HCT116 (cell line): ENCODE measurements at regions not wholly inside any gene's neighbourhood (a gene's known extent, or its start where the extent isn't known, plus 50 kb on each side); places are given as distances from the start of the nearest gene placed in this dataset.

Experiments
- ATAC-seq: fragments of 200-7000 bp; cut with Tn5 transposase; 2 replicates; pipeline ENCODE4 v1.9.1; 2020; ENCODE audit warnings: mild to moderate bottlenecking, moderate library complexity
- BruUV-seq: library from RNA; stranded (reverse); fragments of 400-500 nt; replicated peaks from 2 replicates; lab custom pipeline; 2021; lab: Mats Ljungman, UMichigan
- CTCF ChIA-PET: fragments of 300-600 bp; sonication (Branson Sonifier 250); formaldehyde crosslinking; loops from one replicate; lab custom pipeline; 2021; ENCODE audit warnings: antibody characterized with exemption; lab: Charles Lee
- POLR2A ChIA-PET: fragments of 300-600, 350-600 bp; sonication (Branson Sonifier 250); formaldehyde crosslinking; loops from one replicate; lab custom pipeline; 2021; ENCODE audit warnings: antibody characterized with exemption; lab: Charles Lee
- RAD21 ChIA-PET, 2 experiments: fragments of 300-600 bp; sonication (Branson Sonifier 250); formaldehyde crosslinking; loops; one replicate each; lab custom pipeline; 2023; ENCODE audit warnings: low total read pairs in 2 of 2; ENCODE audit not compliant: uncharacterized antibody in 2 of 2, unreplicated experiment in 2 of 2, low non-redundant PET in 1 of 2; lab: Charles Lee
- DNase-seq: peaks from one replicate; pipeline ENCODE4 v3.0.0-alpha.2; 2010; ENCODE audit warnings: low read depth, low spot score
- H2AFZ ChIP-seq: fragments of 200-600 bp; shearing (Covaris generic), sonication (generic); 2 replicates; pipeline ENCODE4 v1.6.1; 2017; ENCODE audit warnings: low read depth, mixed run types, mixed read lengths, antibody characterized with exemption, low read length; ENCODE audit not compliant: poor library complexity, severe bottlenecking
- H3K27ac ChIP-seq: 2 replicates; pipeline ENCODE4 v1.5.1; 2012; ENCODE audit warnings: low read depth, low read length
- H3K27me3 ChIP-seq: fragments of 200-600 bp; sonication (generic); 2 replicates; pipeline ENCODE4 v1.6.1; 2016; ENCODE audit warnings: mixed run types, low read length, mixed read lengths; ENCODE audit not compliant: insufficient read depth
- H3K36me3 ChIP-seq, 2 experiments: fragments of 200-500 bp in 1 of 2; fragments of 200-600 bp in 1 of 2; sonication (Bioruptor generic) in 1 of 2; sonication (generic) in 1 of 2; 2 replicates each; pipeline versions ENCODE4 v1.5.1 to v1.6.1; 2014 to 2016; ENCODE audit warnings: low read length in 2 of 2, inconsistent platforms in 1 of 2, mixed read lengths in 1 of 2, mixed run types in 1 of 2; ENCODE audit not compliant: insufficient read depth in 2 of 2, control insufficient read depth in 1 of 2
- H3K4me1 ChIP-seq, 2 experiments: fragments of 200-600 bp in 1 of 2; sonication (generic) in 1 of 2; 2 replicates each; pipeline versions ENCODE4 v1.5.1 to v1.6.1; 2012 to 2017; ENCODE audit warnings: low read length in 2 of 2, inconsistent platforms in 1 of 2, mild to moderate bottlenecking in 1 of 2, mixed read lengths in 1 of 2, mixed run types in 1 of 2, moderate library complexity in 1 of 2; ENCODE audit not compliant: insufficient read depth in 2 of 2, control insufficient read depth in 1 of 2
- H3K4me2 ChIP-seq: fragments of 200-600 bp; sonication (generic); 2 replicates; pipeline ENCODE4 v1.6.1; 2017; ENCODE audit warnings: mixed run types, low read length, mixed read lengths
- H3K4me3 ChIP-seq, 2 experiments: fragments of 200-600 bp in 1 of 2; sonication (generic) in 1 of 2; replicated peaks in 1 of 2; 2 replicates each; pipeline ENCODE4 v1.5.1; 2011 to 2016; ENCODE audit warnings: low read length in 2 of 2, control low read depth in 1 of 2, low read depth in 1 of 2, mild to moderate bottlenecking in 1 of 2, mixed read lengths in 1 of 2, mixed run types in 1 of 2
- H3K79me2 ChIP-seq: fragments of 200-600 bp; sonication (generic); 2 replicates; pipeline ENCODE4 v1.6.1; 2017; ENCODE audit warnings: mild to moderate bottlenecking, mixed run types, low read length, moderate library complexity, mixed read lengths; ENCODE audit not compliant: insufficient read depth
- H3K9ac ChIP-seq: fragments of 200-600 bp; sonication (generic); 2 replicates; pipeline ENCODE4 v1.6.1; 2016; ENCODE audit warnings: low read length, mixed read lengths
- H3K9me2 ChIP-seq: fragments of 200-600 bp; sonication (generic), shearing (Covaris generic); 2 replicates; pipeline ENCODE4 v1.6.1; 2017; ENCODE audit warnings: mixed run types, mild to moderate bottlenecking, moderate library complexity; ENCODE audit not compliant: insufficient read depth
- H3K9me3 ChIP-seq, 2 experiments: fragments of 200-500 bp in 1 of 2; fragments of 200-600 bp in 1 of 2; sonication (Bioruptor generic) in 1 of 2; sonication (generic) in 1 of 2; 2 replicates each; pipeline ENCODE4 v1.6.1; 2014 to 2017; ENCODE audit warnings: low read length in 2 of 2, mixed read lengths in 2 of 2, inconsistent platforms in 1 of 2, low read depth in 1 of 2, mild to moderate bottlenecking in 1 of 2, mixed run types in 1 of 2, moderate library complexity in 1 of 2; ENCODE audit not compliant: control insufficient read depth in 1 of 2, insufficient read depth in 1 of 2
- H4K20me1 ChIP-seq: fragments of 200-600 bp; sonication (generic), shearing (Covaris generic); 2 replicates; pipeline ENCODE4 v1.6.1; 2017; ENCODE audit warnings: mixed run types, mild to moderate bottlenecking, moderate library complexity; ENCODE audit not compliant: insufficient read depth
- CBX3 ChIP-seq: IDR thresholded peaks from 2 replicates; pipeline ENCODE4 v1.6.1; 2012; ENCODE audit warnings: low read depth
- EGR1 ChIP-seq: IDR thresholded peaks from 2 replicates; pipeline ENCODE4 v1.6.1; 2012; ENCODE audit warnings: low read depth
- ELF1 ChIP-seq: IDR thresholded peaks from 2 replicates; pipeline ENCODE4 v1.6.1; 2012; ENCODE audit warnings: low read depth, borderline replicate concordance
- EZH2 ChIP-seq: fragments of 200-600 bp; sonication (generic); IDR thresholded peaks from 2 replicates; pipeline ENCODE4 v1.6.1; 2017; ENCODE audit warnings: antibody characterized with exemption, mixed run types
- FOSL1 ChIP-seq: IDR thresholded peaks from 2 replicates; pipeline ENCODE4 v1.6.1; 2012; ENCODE audit warnings: low read depth
- JUND ChIP-seq: IDR thresholded peaks from 2 replicates; pipeline ENCODE4 v1.6.1; 2012
- TCF7L2 ChIP-seq: IDR thresholded peaks from 2 replicates; pipeline ENCODE4 v1.7.0; 2011; ENCODE audit warnings: borderline replicate concordance, inconsistent platforms; ENCODE audit not compliant: insufficient read depth, insufficient read length; ENCODE audit errors: extremely low read depth
- YY1 ChIP-seq: IDR thresholded peaks from 2 replicates; pipeline ENCODE4 v1.6.1; 2011; ENCODE audit warnings: low read length, low read depth, moderate library complexity, mild to moderate bottlenecking; ENCODE audit not compliant: insufficient replicate concordance; ENCODE audit errors: extremely low read depth
- ZBTB33 ChIP-seq: IDR thresholded peaks from 2 replicates; pipeline ENCODE4 v1.6.1; 2011; ENCODE audit warnings: mild to moderate bottlenecking, low read length, moderate library complexity; ENCODE audit not compliant: insufficient replicate concordance; ENCODE audit errors: extremely low read depth
- ZFX ChIP-seq: fragments of 450-650 bp; IDR thresholded peaks from 2 replicates; pipeline ENCODE4 v1.6.1; 2017
- intact Hi-C: fragments of 100-400 bp; cut with micrococcal nuclease; formaldehyde crosslinking; loops from 2 replicates; pipeline ENCODE4 v1.10.0; 2022

- Histone ChIP-seq H3K4me3 (no peak overlapping the region), H3K27ac (no peak overlapping the region), H2AFZ (no peak overlapping the region), H3K9ac (no peak overlapping the region), H3K27me3 (peaks cover 64% of the 10 kb centered on the region), H3K4me2 (no peak overlapping the region), H4K20me1 (no peaks in the 10 kb centered on the region), H3K9me2 (no peaks in the 10 kb centered on the region), H3K36me3 (no peaks in the 10 kb centered on the region), H3K9me3 (no peaks in the 10 kb centered on the region), H3K79me2 (no peaks in the 10 kb centered on the region), H3K4me1 (no peaks in the 10 kb centered on the region)
- BruUV-seq: no TSS peak
- ChIA-PET POLR2A (no interaction called here), CTCF (no interaction called here), RAD21 (no interaction called here)
- intact Hi-C loops: no loop called here
- TF ChIP-seq FOSL1 (no peak), ELF1 (no peak), YY1 (no peak), TCF7L2 (no peak), EZH2 (no peak), CBX3 (no peak)
- no peak for ATAC-seq
- no peak for DNase-seq
Measured at GRCh38 chr2:41828052-41828643, 219.7 kb upstream of the PKDCC start.

GRCh38 chr2:41829052-41829451 is 218.8 kb upstream of the PKDCC start:
- no peak overlapping the region for H2AFZ ChIP-seq
- TF ChIP-seq ZBTB33 (no peak), ZFX (no peak), FOSL1 (no peak), JUND (no peak), EGR1 (no peak)
- ChIA-PET CTCF (no interaction called here), POLR2A (no interaction called here), RAD21 (no interaction called here)
- H3K9me2 ChIP-seq: no peaks in the 10 kb centered on the region
- DNase-seq: no peak
- intact Hi-C loops: no loop called here
- H3K27ac ChIP-seq: no peak overlapping the region
- no peak for ATAC-seq
- no peaks in the 10 kb centered on the region for H3K4me1 ChIP-seq
- H3K79me2 ChIP-seq: no peaks in the 10 kb centered on the region
- no peaks in the 10 kb centered on the region for H4K20me1 ChIP-seq
- H3K4me2 ChIP-seq: no peak overlapping the region
- no peaks in the 10 kb centered on the region for H3K36me3 ChIP-seq
- no TSS peak for BruUV-seq
- H3K4me3 ChIP-seq: no peak overlapping the region
- peaks cover 62% of the 10 kb centered on the region for H3K27me3 ChIP-seq
- no peak overlapping the region for H3K9ac ChIP-seq
- H3K9me3 ChIP-seq: no peaks in the 10 kb centered on the region
